ENCODE measurements at regions not wholly inside any gene's neighbourhood (a gene's known extent, or its start where the extent isn't known, plus 50 kb on each side); places are given as distances from the start of the nearest gene placed in this dataset.

GRCh38 chr10:8539056-8539455, 484.6 kb downstream of the GATA3 start:
- TF ChIP-seq, protein P1, sequence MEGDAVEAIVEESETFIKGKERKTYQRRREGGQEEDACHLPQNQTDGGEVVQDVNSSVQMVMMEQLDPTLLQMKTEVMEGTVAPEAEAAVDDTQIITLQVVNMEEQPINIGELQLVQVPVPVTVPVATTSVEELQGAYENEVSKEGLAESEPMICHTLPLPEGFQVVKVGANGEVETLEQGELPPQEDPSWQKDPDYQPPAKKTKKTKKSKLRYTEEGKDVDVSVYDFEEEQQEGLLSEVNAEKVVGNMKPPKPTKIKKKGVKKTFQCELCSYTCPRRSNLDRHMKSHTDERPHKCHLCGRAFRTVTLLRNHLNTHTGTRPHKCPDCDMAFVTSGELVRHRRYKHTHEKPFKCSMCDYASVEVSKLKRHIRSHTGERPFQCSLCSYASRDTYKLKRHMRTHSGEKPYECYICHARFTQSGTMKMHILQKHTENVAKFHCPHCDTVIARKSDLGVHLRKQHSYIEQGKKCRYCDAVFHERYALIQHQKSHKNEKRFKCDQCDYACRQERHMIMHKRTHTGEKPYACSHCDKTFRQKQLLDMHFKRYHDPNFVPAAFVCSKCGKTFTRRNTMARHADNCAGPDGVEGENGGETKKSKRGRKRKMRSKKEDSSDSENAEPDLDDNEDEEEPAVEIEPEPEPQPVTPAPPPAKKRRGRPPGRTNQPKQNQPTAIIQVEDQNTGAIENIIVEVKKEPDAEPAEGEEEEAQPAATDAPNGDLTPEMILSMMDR (IDR thresholded peaks at IDR 0.05), result no peak
- no peak for TF ChIP-seq POLR2A (IDR thresholded peaks at IDR 0.05)
- no peak for TF ChIP-seq POLR2AphosphoS5 (IDR thresholded peaks at IDR 0.05)
